HL-60 (cell line): ENCODE measurements at regions not wholly inside any gene's neighbourhood (a gene's known extent, or its start where the extent isn't known, plus 50 kb on each side); places are given as distances from the start of the nearest gene placed in this dataset.

Experiments
- DNase-seq, 2 experiments: peaks; one replicate each; pipeline ENCODE4 v3.0.0-alpha.2; 2010 to 2020; ENCODE audit warnings: low read depth in 1 of 2, low spot score in 1 of 2
- H3K27ac ChIP-seq: fragments of 250-450 bp; sonication (Bioruptor Pico); replicated peaks from 2 replicates; pipeline ENCODE4 v1.5.1; 2020; ENCODE audit warnings: mild to moderate bottlenecking, moderate library complexity
- H3K27me3 ChIP-seq: fragments of 250-450 bp; sonication (Bioruptor Pico); 2 replicates; pipeline ENCODE4 v1.5.1; 2021; ENCODE audit warnings: mild to moderate bottlenecking, moderate library complexity; ENCODE audit not compliant: insufficient read depth, poor library complexity, severe bottlenecking
- H3K4me3 ChIP-seq: replicated peaks from 2 replicates; pipeline ENCODE4 v1.5.1; 2011; ENCODE audit warnings: mild to moderate bottlenecking, control low read depth, low read length; ENCODE audit not compliant: insufficient read depth
- CTCF ChIP-seq: IDR thresholded peaks from one replicate; pipeline ENCODE4 v1.5.1; 2011; ENCODE audit warnings: low read length, control low read depth, inconsistent platforms; ENCODE audit not compliant: insufficient read depth
- GABPA ChIP-seq: IDR thresholded peaks from 2 replicates; pipeline ENCODE4 v1.6.1; 2012; ENCODE audit warnings: low read depth
- POLR2AphosphoS5 ChIP-seq: IDR thresholded peaks from 2 replicates; pipeline ENCODE4 v1.6.1; 2012; ENCODE audit warnings: low read depth
- REST ChIP-seq: IDR thresholded peaks from 2 replicates; pipeline ENCODE4 v1.6.1; 2012; ENCODE audit warnings: low read depth; ENCODE audit not compliant: insufficient replicate concordance
- SPI1 ChIP-seq: IDR thresholded peaks from 2 replicates; pipeline ENCODE4 v1.6.1; 2012; ENCODE audit warnings: low read depth, mild to moderate bottlenecking, borderline replicate concordance

GRCh38 chr11:115765803-115766239, 261.6 kb upstream of the CADM1 start:
- H3K27ac ChIP-seq, result peak overlapping the region; percentile 50
- DNase-seq, result peak; percentile 21 to 57
- no peak overlapping the region for H3K4me3 ChIP-seq
- TF ChIP-seq SPI1, result no peak
- no peak for TF ChIP-seq REST
- TF ChIP-seq GABPA, result no peak
- no peak for TF ChIP-seq POLR2AphosphoS5
- no peak for TF ChIP-seq CTCF
- no peaks in the 10 kb centered on the region for H3K27me3 ChIP-seq

- no peak overlapping the region for H3K4me3 ChIP-seq
- no peaks in the 10 kb centered on the region for H3K27me3 ChIP-seq
- TF ChIP-seq REST (no peak), CTCF (no peak), SPI1 (no peak), GABPA (no peak), POLR2AphosphoS5 (no peak)
- H3K27ac ChIP-seq, result no peak overlapping the region
- no peak for DNase-seq
Observed at GRCh38 chr11:115764176-115764575, 260.0 kb upstream of the CADM1 start.

- no peak overlapping the region for H3K4me3 ChIP-seq
- no peak overlapping the region for H3K27ac ChIP-seq
- DNase-seq, result no peak
- H3K27me3 ChIP-seq, result no peaks in the 10 kb centered on the region
- TF ChIP-seq SPI1 (no peak), POLR2AphosphoS5 (no peak), CTCF (no peak), GABPA (no peak), REST (no peak)
Observed at GRCh38 chr11:115761817-115762216, 257.6 kb upstream of the CADM1 start.
